Cardiac muscle cell (in vitro differentiated cells and primary cell): ENCODE measurements at regions not wholly inside any gene's neighbourhood (a gene's known extent, or its start where the extent isn't known, plus 50 kb on each side); places are given as distances from the start of the nearest gene placed in this dataset.
"Not testable (repeated sequence)": the region's sequence is repeated elsewhere in the genome, so short reads cannot be mapped to it uniquely, and the experiment has no call there.

ENCODE experiments used
- DNase-seq, 2 donors: peaks; one replicate each; pipeline versions ENCODE4 v3.0.0 to v3.0.0-alpha.2; 2010 to 2017; ENCODE audit warnings: low read depth in 1 of 2, low spot score in 1 of 2
- H3K27ac ChIP-seq: fragments of 200-600 bp; sonication (generic); 2 replicates; pipeline ENCODE4 v1.5.1; 2016
- H3K27me3 ChIP-seq: fragments of 200-600 bp; sonication (generic); 2 replicates; pipeline ENCODE4 v1.6.0; 2016; ENCODE audit warnings: control low read depth
- H3K36me3 ChIP-seq: fragments of 200-600 bp; sonication (generic); 2 replicates; pipeline ENCODE4 v1.5.1; 2016; ENCODE audit warnings: control low read depth
- H3K4me1 ChIP-seq: fragments of 200-600 bp; sonication (generic); 2 replicates; pipeline ENCODE4 v1.8.1; 2017; ENCODE audit warnings: low read depth, mild to moderate bottlenecking, mixed run types
- H3K4me3 ChIP-seq: fragments of 200-600 bp; sonication (generic); 2 replicates; pipeline ENCODE4 v1.5.1; 2016; ENCODE audit warnings: mild to moderate bottlenecking
- H3K9me3 ChIP-seq: fragments of 200-600 bp; sonication (generic); 2 replicates; pipeline ENCODE4 v1.5.1; 2017; ENCODE audit warnings: low read depth, mild to moderate bottlenecking, control low read depth
- CTCF ChIP-seq: IDR thresholded peaks from 2 replicates; pipeline ENCODE4 v1.5.1; 2012; ENCODE audit warnings: low read depth, mild to moderate bottlenecking, low read length

- no peak for TF ChIP-seq CTCF
- H3K9me3 ChIP-seq, result no peaks in the 10 kb centered on the region
- H3K4me3 ChIP-seq, result no peak overlapping the region
- no peak overlapping the region for H3K27ac ChIP-seq
- H3K36me3 ChIP-seq, result no peaks in the 10 kb centered on the region
- H3K27me3 ChIP-seq, result no peaks in the 10 kb centered on the region
- H3K4me1 ChIP-seq, result no peaks in the 10 kb centered on the region
- DNase-seq, result peak in 1 of 2 donors; percentile 24
Measured at GRCh38 chr7:127317447-127317961, 64.8 kb upstream of the GRM8 start.

- not testable (repeated sequence) for H3K9me3 ChIP-seq, H3K4me3 ChIP-seq, H3K27ac ChIP-seq, H3K27me3 ChIP-seq, H3K36me3 ChIP-seq, H3K4me1 ChIP-seq, DNase-seq
Measured at GRCh38 chr7:127316819-127317218, 64.1 kb upstream of the GRM8 start.

- Histone ChIP-seq H3K4me3 (no peak overlapping the region), H3K27me3 (no peaks in the 10 kb centered on the region), H3K27ac (no peak overlapping the region), H3K4me1 (no peaks in the 10 kb centered on the region), H3K9me3 (no peaks in the 10 kb centered on the region), H3K36me3 (no peaks in the 10 kb centered on the region)
- TF ChIP-seq CTCF, result no peak
- no peak for DNase-seq
Measured at GRCh38 chr7:127304087-127304486, 51.3 kb upstream of the GRM8 start.

- no peak for TF ChIP-seq CTCF
- no peaks in the 10 kb centered on the region for H3K36me3 ChIP-seq
- H3K27me3 ChIP-seq, result no peaks in the 10 kb centered on the region
- no peak overlapping the region for H3K4me3 ChIP-seq
- no peaks in the 10 kb centered on the region for H3K4me1 ChIP-seq
- DNase-seq, result no peak
- H3K27ac ChIP-seq, result no peak overlapping the region
- H3K9me3 ChIP-seq, result no peaks in the 10 kb centered on the region
Measured at GRCh38 chr7:127303102-127303501, 50.4 kb upstream of the GRM8 start.
